ENCODE measurements at regions not wholly inside any gene's neighbourhood (a gene's known extent, or its start where the extent isn't known, plus 50 kb on each side); places are given as distances from the start of the nearest gene placed in this dataset.
A peak's percentile ranks its signal among the peaks of the same experiment; 100 is the strongest.

DNA sequence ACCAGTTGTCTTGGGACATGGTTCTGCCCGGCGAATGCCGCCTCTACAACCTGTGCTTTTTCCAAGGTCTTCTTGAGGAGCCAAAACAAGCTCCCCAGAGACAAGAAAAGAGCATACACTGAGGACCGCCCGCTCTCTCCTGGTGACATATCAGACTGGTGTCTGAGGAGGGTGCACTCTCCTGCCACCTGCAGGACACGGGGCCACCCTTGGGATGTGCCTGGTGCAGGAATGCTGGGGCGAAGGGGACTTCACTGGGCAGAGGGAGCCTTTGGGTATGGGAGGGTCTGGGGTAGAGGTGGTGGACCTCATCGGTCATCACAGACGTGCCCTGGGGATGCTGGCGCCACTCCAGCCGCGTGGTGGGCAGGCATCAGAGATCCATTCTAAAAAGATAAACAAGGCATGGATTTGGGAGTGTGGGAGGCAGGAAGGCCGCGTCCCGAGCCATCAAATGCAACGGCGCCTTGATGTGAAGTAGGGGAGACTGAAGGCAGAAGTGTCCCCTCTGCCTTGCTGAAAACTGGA is 163.3 kb downstream of the CD83 start:
- TF ChIP-seq, protein P1, sequence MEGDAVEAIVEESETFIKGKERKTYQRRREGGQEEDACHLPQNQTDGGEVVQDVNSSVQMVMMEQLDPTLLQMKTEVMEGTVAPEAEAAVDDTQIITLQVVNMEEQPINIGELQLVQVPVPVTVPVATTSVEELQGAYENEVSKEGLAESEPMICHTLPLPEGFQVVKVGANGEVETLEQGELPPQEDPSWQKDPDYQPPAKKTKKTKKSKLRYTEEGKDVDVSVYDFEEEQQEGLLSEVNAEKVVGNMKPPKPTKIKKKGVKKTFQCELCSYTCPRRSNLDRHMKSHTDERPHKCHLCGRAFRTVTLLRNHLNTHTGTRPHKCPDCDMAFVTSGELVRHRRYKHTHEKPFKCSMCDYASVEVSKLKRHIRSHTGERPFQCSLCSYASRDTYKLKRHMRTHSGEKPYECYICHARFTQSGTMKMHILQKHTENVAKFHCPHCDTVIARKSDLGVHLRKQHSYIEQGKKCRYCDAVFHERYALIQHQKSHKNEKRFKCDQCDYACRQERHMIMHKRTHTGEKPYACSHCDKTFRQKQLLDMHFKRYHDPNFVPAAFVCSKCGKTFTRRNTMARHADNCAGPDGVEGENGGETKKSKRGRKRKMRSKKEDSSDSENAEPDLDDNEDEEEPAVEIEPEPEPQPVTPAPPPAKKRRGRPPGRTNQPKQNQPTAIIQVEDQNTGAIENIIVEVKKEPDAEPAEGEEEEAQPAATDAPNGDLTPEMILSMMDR (IDR thresholded peaks at IDR 0.05; ENCODE audit: low read depth, low read length, poor library complexity, severe bottlenecking) = peak; percentile 38
- no peak for TF ChIP-seq EZH2phosphoT487 (IDR thresholded peaks at IDR 0.05; ENCODE audit: borderline replicate concordance, low read length)
